ENCODE measurements at regions not wholly inside any gene's neighbourhood (a gene's known extent, or its start where the extent isn't known, plus 50 kb on each side); places are given as distances from the start of the nearest gene placed in this dataset.
"Not testable (repeated sequence)": the region's sequence is repeated elsewhere in the genome, so short reads cannot be mapped to it uniquely, and the experiment has no call there.

DNA sequence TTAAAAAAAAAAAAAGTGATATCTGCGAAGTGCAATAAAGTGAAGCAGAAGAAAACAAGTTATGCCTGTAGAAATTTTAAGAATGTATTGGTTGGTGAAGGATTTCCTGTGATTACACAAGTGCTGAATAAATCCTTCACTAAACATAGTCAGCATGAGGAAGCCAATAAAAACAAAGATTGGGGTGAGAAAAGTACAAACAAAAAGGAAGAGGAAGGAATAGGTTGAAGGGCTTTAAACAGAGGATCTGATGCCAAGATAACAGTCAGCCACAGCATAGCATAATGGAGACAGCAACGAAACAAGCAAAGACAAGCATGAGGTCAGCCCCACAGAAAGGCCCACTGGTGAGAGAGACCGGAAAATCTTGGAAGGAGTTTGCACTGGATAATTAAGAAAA is 372.2 kb downstream of the ADAM29 start:
- peak; percentile 45 for DNase-seq

- DNase-seq, result peak; percentile 14
These were observed 379.9 kb downstream of the ADAM29 start for GRCh38 chr4:175297965-175298565.

DNA sequence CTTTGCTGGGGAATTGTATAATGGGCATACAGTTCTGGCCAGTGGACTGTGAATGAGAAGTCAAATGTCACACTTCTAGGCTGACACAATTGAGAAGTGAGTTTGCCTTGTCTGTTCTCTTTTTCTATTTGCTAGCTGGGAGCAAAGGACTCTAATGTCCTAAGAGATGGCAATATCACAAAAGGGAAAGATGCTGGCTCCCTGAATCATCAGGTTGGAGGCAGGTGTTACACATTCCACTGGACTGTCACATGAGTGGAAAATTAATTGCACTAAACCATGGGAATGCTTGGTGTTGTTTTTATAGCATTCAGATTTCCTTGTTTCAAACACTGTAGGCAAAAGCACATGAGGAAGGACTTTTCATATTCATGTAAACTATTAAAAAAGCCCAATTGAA is 388.3 kb downstream of the ADAM29 start:
- no peak for DNase-seq

DNA sequence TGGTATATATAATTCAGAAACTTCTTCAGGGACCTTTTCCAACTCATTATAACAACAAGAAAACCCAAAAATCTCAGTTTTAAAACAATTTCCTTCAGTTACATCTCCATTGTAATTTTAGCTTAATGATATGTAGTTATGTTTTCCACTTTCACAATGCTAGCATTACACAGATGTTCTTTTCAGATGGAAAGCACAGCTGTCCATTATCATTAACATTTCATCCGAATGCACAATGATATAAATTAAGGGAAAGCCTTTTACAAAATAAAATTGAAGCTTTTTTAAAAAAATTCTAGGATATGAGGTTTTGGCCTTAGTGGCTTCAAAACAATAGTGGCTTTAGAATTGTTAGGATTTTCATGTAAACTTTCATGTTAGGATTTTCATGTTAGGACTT is 389.2 kb downstream of the ADAM29 start:
- DNase-seq, result no peak

GRCh38 chr4:175308236-175308635 is 390.1 kb downstream of the ADAM29 start:
- DNase-seq, result peak; percentile 50

GRCh38 chr4:175309041-175309440 is 390.9 kb downstream of the ADAM29 start:
- peak; percentile 9 for DNase-seq

DNA sequence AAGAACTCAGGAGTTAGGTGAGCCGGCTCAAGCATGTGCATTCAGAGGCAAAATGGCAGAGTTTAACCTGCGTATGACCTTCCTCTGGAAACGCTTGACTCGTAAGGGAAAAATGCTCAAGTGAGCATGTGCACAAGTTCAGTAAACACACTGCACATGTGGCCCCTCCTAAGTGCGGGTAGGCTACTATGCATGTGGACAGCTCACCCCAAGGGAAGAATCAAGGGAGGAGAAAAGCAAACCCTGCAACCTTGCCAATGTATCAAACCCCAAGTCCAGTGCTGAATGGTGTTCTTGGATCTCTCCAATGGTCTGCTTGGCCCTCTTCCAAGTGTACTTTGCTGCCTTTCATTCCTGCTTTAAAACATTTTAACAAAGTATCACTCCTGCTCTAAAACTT is 407.1 kb downstream of the ADAM29 start:
- peak; percentile 6 for DNase-seq

DNA sequence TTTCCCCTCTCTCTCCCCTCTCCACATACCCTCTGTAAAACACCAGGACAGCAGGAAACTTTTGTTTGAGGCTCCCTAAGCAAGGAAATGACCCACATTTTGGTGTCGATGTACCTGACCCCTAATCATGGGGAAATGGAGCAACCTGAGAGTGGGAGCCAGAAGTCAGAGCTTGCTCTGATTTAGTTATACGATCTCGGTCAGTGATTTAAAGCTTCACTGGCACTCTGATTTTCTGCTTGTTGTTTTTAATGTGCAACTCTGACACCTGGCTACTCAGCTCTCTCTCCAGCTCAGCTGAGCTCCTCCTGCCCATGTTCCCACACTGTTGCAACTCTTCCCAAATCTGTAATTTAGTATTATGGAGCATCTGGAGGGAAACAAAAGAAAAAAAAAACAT is 408.6 kb downstream of the ADAM29 start:
- no peak for DNase-seq

GRCh38 chr4:175330236-175330635 is 412.1 kb downstream of the ADAM29 start:
- peak; percentile 36 for DNase-seq

GRCh38 chr4:175330652-175331051 is 412.5 kb downstream of the ADAM29 start:
- DNase-seq, result peak; percentile 67

DNA sequence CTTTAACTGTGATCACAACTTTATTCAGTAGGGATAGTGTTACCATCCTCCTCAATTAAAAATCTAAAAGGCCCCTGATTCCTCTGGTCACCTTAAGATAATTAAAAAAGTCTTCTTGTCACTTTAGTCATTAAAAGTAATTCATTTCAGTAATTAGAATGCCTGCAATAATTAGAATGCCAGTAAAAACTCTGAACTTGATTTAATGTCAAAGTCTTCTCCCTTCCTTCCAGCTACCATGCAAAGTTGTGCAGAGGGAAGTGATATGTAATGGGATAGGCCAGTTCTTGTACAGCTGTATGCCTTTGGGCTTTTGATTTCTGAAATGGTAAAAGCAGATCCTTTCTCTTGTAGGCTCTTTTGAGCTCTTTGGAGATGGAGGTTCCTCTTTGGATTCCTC is 417.2 kb downstream of the ADAM29 start:
- DNase-seq, result no peak

DNA sequence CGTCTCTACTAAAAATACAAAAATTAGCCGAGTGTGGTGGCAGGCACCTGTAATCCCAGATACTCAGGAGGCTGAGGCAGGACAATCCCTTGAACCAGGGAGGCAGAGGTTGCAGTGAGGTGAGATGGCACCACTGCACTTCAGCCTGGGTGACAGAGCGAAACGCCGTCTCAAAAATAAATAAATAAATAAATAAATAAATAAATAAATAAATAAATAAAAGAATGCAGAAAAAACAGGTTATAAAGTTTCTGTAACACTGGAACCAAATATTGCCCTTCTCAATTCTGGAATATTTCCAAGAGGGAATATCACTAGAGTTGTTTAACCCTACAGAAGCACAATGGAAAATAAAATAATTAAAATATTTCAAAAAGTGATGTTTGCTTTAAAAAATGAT is 418.4 kb downstream of the ADAM29 start:
- DNase-seq, result not testable (repeated sequence)

DNA sequence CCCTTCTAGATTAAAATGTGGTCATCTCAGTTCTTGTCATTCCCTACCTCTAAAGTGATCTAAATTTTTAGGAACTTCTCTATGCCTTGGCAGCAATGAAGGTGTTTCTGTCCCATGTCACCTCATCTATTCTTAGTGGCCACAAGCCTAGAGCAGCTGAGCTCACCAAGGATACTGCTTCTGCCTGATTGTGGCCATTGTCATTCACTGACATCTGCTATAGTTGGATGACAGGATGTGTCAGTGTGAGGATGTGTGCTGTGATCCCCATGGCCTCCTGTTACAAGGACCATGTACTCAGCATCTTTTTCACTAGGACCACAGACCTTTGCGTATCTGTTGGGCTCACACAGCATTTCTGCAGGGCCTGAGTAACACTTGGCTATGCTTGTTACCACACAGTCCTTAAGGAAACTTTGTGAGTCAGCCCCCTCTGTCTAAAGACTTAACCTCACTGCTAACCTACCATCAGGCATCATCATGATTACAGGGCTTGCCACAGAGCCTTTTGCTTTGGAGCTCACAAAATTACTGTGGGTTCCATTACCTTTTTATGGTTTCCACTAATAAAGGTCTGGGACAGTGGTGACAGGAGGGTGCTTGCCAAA is 421.0 kb downstream of the ADAM29 start:
- DNase-seq, result peak; percentile 34

GRCh38 chr4:175341203-175341755 is 423.1 kb downstream of the ADAM29 start:
- no peak for DNase-seq

- DNase-seq, result peak; percentile 66
These were observed 428.2 kb downstream of the ADAM29 start for GRCh38 chr4:175346376-175346775.

- no peak for DNase-seq
These were observed 432.1 kb downstream of the ADAM29 start for GRCh38 chr4:175350246-175350645.

- DNase-seq, result no peak
These were observed 433.3 kb downstream of the ADAM29 start for GRCh38 chr4:175351473-175351872.

GRCh38 chr4:175369087-175369486 is 443.0 kb downstream of the GPM6A start:
- peak; percentile 64 for DNase-seq

GRCh38 chr4:175371091-175371490 is 441.0 kb downstream of the GPM6A start:
- DNase-seq, result no peak

GRCh38 chr4:175373031-175373430 is 439.0 kb downstream of the GPM6A start:
- peak; percentile 25 for DNase-seq

DNA sequence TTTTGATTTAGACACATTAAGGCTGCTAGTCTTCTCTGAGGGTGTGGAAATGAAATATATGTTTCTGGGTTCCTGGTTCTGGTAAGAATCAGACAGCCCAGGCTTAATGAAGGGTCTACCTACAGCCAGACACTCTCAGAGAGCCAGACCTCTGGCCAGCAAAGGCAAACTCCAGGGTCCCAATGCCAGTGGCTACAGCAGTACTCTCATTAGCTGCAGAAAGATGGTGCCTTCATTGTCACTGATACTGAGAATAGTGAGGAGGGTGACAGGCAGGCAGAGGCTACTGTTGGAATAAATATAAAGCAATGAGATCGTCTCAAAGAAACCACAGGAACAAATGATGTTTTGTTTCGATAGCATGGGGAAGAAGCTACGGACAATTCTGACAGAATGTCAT is 437.6 kb downstream of the GPM6A start:
- no peak for DNase-seq

- DNase-seq, result no peak
These were observed 435.6 kb downstream of the GPM6A start for GRCh38 chr4:175376287-175376977.

GRCh38 chr4:175377203-175377602 is 434.9 kb downstream of the GPM6A start:
- DNase-seq, result no peak

GRCh38 chr4:175378372-175378771 is 433.7 kb downstream of the GPM6A start:
- DNase-seq, result no peak

Data from EL (cell line).